HUDEP-2 (cell line): ENCODE measurements at regions not wholly inside any gene's neighbourhood (a gene's known extent, or its start where the extent isn't known, plus 50 kb on each side); places are given as distances from the start of the nearest gene placed in this dataset.

Experiments
- DNase-seq, 76 experiments: peaks; one replicate each; lab custom pipeline; 2025; ENCODE audit not compliant: unreplicated experiment in 76 of 76; lab: John Stamatoyannopoulos, UW

- no peak for DNase-seq
These were observed 99.0 kb upstream of the CDH5 start for GRCh38 chr16:66267292-66268014.

GRCh38 chr16:66266436-66267291, 99.8 kb upstream of the CDH5 start:
- no peak for DNase-seq

- DNase-seq, result no peak
These were observed 100.8 kb upstream of the CDH5 start for GRCh38 chr16:66265556-66266141.

- DNase-seq, result no peak
These were observed 101.5 kb upstream of the CDH5 start for GRCh38 chr16:66265048-66265415.

GRCh38 chr16:66264311-66265047, 102.0 kb upstream of the CDH5 start:
- DNase-seq, result no peak

- DNase-seq, result no peak
These were observed 102.5 kb upstream of the CDH5 start for GRCh38 chr16:66263973-66264310.

- DNase-seq, result no peak
These were observed 103.1 kb upstream of the CDH5 start for GRCh38 chr16:66263168-66263972.

GRCh38 chr16:66262253-66263167, 104.0 kb upstream of the CDH5 start:
- no peak for DNase-seq

GRCh38 chr16:66261826-66262225, 104.7 kb upstream of the CDH5 start:
- DNase-seq, result no peak

- no peak for DNase-seq
These were observed 105.8 kb upstream of the CDH5 start for GRCh38 chr16:66260522-66261254.

- no peak for DNase-seq
These were observed 107.3 kb upstream of the CDH5 start for GRCh38 chr16:66258916-66259845.

GRCh38 chr16:66256919-66257318, 109.6 kb upstream of the CDH5 start:
- no peak for DNase-seq

- no peak for DNase-seq
These were observed 110.8 kb upstream of the CDH5 start for GRCh38 chr16:66255647-66256046.

- no peak for DNase-seq
These were observed 111.7 kb upstream of the CDH5 start for GRCh38 chr16:66254751-66255150.

GRCh38 chr16:66254106-66254505, 112.4 kb upstream of the CDH5 start:
- no peak for DNase-seq

- DNase-seq, result no peak
These were observed 114.9 kb upstream of the CDH5 start for GRCh38 chr16:66251476-66252160.
